ENCODE measurements at regions not wholly inside any gene's neighbourhood (a gene's known extent, or its start where the extent isn't known, plus 50 kb on each side); places are given as distances from the start of the nearest gene placed in this dataset.

GRCh38 chr2:120869730-120870466 lies 134.2 kb downstream of the GLI2 start:
- TF ChIP-seq CTCF (IDR thresholded peaks at IDR 0.05) (no peak), POLR2A (IDR thresholded peaks at IDR 0.05) (no peak)
